A549 (cell line): ENCODE measurements at regions not wholly inside any gene's neighbourhood (a gene's known extent, or its start where the extent isn't known, plus 50 kb on each side); places are given as distances from the start of the nearest gene placed in this dataset.

Experiments
- ATAC-seq, 2 experiments: fragments of 200-7000 bp in 1 of 2; fragments of >200 bp in 1 of 2; cut with Nextera tagmentation in 1 of 2; cut with Tn5 transposase in 1 of 2; 3 replicates each; pipeline versions ENCODE4 v1.8.0 to v1.9.1; 2018 to 2020; ENCODE audit warnings: mild to moderate bottlenecking in 1 of 2, moderate library complexity in 1 of 2
- CTCF ChIA-PET: fragments of 300-600 bp; sonication (Branson Sonifier 250); formaldehyde crosslinking; extraction: SDS; loops from one replicate; lab custom pipeline; 2021; ENCODE audit warnings: antibody characterized with exemption, inconsistent platforms; lab: Yijun Ruan, JAX
- POLR2A ChIA-PET: fragments of 350-600 bp; formaldehyde crosslinking; extraction: SDS; loops from one replicate; lab custom pipeline; 2021; ENCODE audit warnings: antibody characterized with exemption, inconsistent platforms; lab: Yijun Ruan, JAX
- DNase-seq, 2 experiments: peaks; one replicate each; pipeline versions ENCODE4 v3.0.0 to v3.0.0-alpha.2; 2011 to 2016; ENCODE audit warnings: low read depth in 1 of 2, low spot score in 1 of 2
- FAIRE-seq: peaks from 2 replicates; lab custom pipeline; 2011; peaks lifted over from hg19 to GRCh38; lab: Jason Lieb, UNC
- H3K27ac ChIP-seq, 2 experiments: fragments of >200 bp; sonication (Bioruptor Twin); formaldehyde crosslinking; 3 replicates each; pipeline ENCODE4 v1.5.1; 2016 to 2017
- H3K4me1 ChIP-seq: fragments of >200 bp; sonication (Bioruptor Twin); formaldehyde crosslinking; 3 replicates; pipeline ENCODE4 v1.6.1; 2016
- H3K4me2 ChIP-seq: fragments of >200 bp; sonication (Bioruptor Twin); formaldehyde crosslinking; 3 replicates; pipeline ENCODE4 v1.6.1; 2016
- H3K4me3 ChIP-seq: fragments of >200 bp; sonication (Bioruptor Twin); formaldehyde crosslinking; 3 replicates; pipeline ENCODE4 v1.5.1; 2016
- H3K9me3 ChIP-seq: fragments of >200 bp; sonication (Bioruptor Twin); formaldehyde crosslinking; 3 replicates; pipeline ENCODE4 v1.6.1; 2016
- BHLHE40 ChIP-seq: IDR thresholded peaks from 2 replicates; pipeline ENCODE4 v1.6.1; 2012; ENCODE audit warnings: low read depth, low read length, inconsistent platforms
- CBX8 ChIP-seq: fragments of 200-600 bp; sonication (generic); IDR thresholded peaks from 2 replicates; pipeline ENCODE4 v1.6.1; 2016
- CEBPB ChIP-seq, 2 experiments: fragments of >200 bp in 1 of 2; sonication (Bioruptor Twin) in 1 of 2; formaldehyde crosslinking in 1 of 2; IDR thresholded peaks; 2 replicates each; pipeline ENCODE4 v1.6.1; 2012 to 2016
- CHD4 ChIP-seq: fragments of 200-600 bp; sonication (generic); IDR thresholded peaks from 2 replicates; pipeline ENCODE4 v1.6.1; 2016; ENCODE audit warnings: antibody characterized with exemption, mild to moderate bottlenecking, borderline replicate concordance
- E2F6 ChIP-seq: IDR thresholded peaks from 2 replicates; pipeline ENCODE4 v1.6.1; 2012; ENCODE audit warnings: low read depth, borderline replicate concordance
- EHF ChIP-seq: fragments of 250-450 bp; sonication (Bioruptor Pico); IDR thresholded peaks from 2 replicates; pipeline ENCODE4 v1.5.0; 2020; ENCODE audit warnings: mild to moderate bottlenecking
- EP300 ChIP-seq, 2 experiments: fragments of >200 bp; sonication (Bioruptor Twin); formaldehyde crosslinking; IDR thresholded peaks; 2 replicates in 1 of 2; 3 replicates in 1 of 2; pipeline ENCODE4 v1.6.1; 2016 to 2017
- ESRRA ChIP-seq: fragments of 150-350 bp; IDR thresholded peaks from 2 replicates; pipeline ENCODE4 v1.6.1; 2014; ENCODE audit warnings: mild to moderate bottlenecking, low read length, borderline replicate concordance
- FOSB ChIP-seq: fragments of 250-450 bp; sonication (Bioruptor Pico); IDR thresholded peaks from 2 replicates; pipeline ENCODE4 v1.5.0; 2020; ENCODE audit warnings: mild to moderate bottlenecking, moderate library complexity
- FOSL2 ChIP-seq, 2 experiments: fragments of 450-650 bp in 1 of 2; fragments of >200 bp in 1 of 2; sonication (Bioruptor Twin) in 1 of 2; formaldehyde crosslinking; IDR thresholded peaks; 2 replicates each; pipeline versions ENCODE4 v1.5.0 to v1.6.1; 2016 to 2020; ENCODE audit warnings: mild to moderate bottlenecking in 1 of 2, moderate library complexity in 1 of 2
- GATA3 ChIP-seq: IDR thresholded peaks from 2 replicates; pipeline ENCODE4 v1.6.1; 2012; ENCODE audit warnings: borderline replicate concordance
- HOXA7 ChIP-seq: fragments of 250-450 bp; sonication (Bioruptor Pico); IDR thresholded peaks from 2 replicates; pipeline ENCODE4 v1.5.0; 2020; ENCODE audit warnings: mild to moderate bottlenecking, moderate library complexity
- JUN ChIP-seq, 2 experiments: fragments of >200 bp; sonication (Bioruptor Twin); formaldehyde crosslinking; IDR thresholded peaks; 2 replicates in 1 of 2; 3 replicates in 1 of 2; pipeline ENCODE4 v1.6.1; 2016 to 2017
- KDM1A ChIP-seq: fragments of 200-600 bp; sonication (generic); IDR thresholded peaks from 2 replicates; pipeline ENCODE4 v1.6.1; 2016; ENCODE audit warnings: low read depth, mild to moderate bottlenecking
- KDM5A ChIP-seq: fragments of 200-600 bp; sonication (generic); IDR thresholded peaks from 2 replicates; pipeline ENCODE4 v1.6.1; 2016; ENCODE audit warnings: antibody characterized with exemption, mild to moderate bottlenecking
- MAX ChIP-seq: IDR thresholded peaks from 2 replicates; pipeline ENCODE4 v1.6.1; 2012
- PHF8 ChIP-seq: fragments of 200-600 bp; sonication (generic); IDR thresholded peaks from 2 replicates; pipeline ENCODE4 v1.6.1; 2016; ENCODE audit warnings: low read depth, mild to moderate bottlenecking, antibody characterized with exemption, moderate library complexity, borderline replicate concordance
- POLR2AphosphoS2 ChIP-seq: conservative IDR thresholded peaks from 2 replicates; pipeline ENCODE4 v1.6.1; 2012; ENCODE audit warnings: low read length, improper control_type of control experiment, inconsistent platforms
- RAD21 ChIP-seq, 2 experiments: fragments of >200 bp in 1 of 2; sonication (Bioruptor Twin) in 1 of 2; formaldehyde crosslinking in 1 of 2; IDR thresholded peaks in 1 of 2; conservative IDR thresholded peaks in 1 of 2; 2 replicates in 1 of 2; 3 replicates in 1 of 2; pipeline ENCODE4 v1.6.1; 2012 to 2018; ENCODE audit warnings: inconsistent platforms in 1 of 2
- RFX5 ChIP-seq: fragments of 450-650 bp; IDR thresholded peaks from 2 replicates; pipeline ENCODE4 v1.7.1; 2014; ENCODE audit warnings: antibody characterized with exemption, mild to moderate bottlenecking, moderate library complexity
- SMC3 ChIP-seq: fragments of >200 bp; sonication (Bioruptor Twin); formaldehyde crosslinking; IDR thresholded peaks from 3 replicates; pipeline ENCODE4 v1.6.1; 2018; ENCODE audit warnings: inconsistent platforms
- TFCP2L1 ChIP-seq: fragments of 250-450 bp; sonication (Bioruptor Pico); IDR thresholded peaks from 2 replicates; pipeline ENCODE4 v1.5.0; 2021; ENCODE audit warnings: mild to moderate bottlenecking
- TP53 ChIP-seq: fragments of 250-450 bp; sonication (Bioruptor Pico); IDR thresholded peaks from 2 replicates; pipeline ENCODE4 v1.5.0; 2021; ENCODE audit warnings: mild to moderate bottlenecking, moderate library complexity
- ZC3H11A ChIP-seq: fragments of 450-650 bp; IDR thresholded peaks from 2 replicates; pipeline ENCODE4 v1.6.1; 2014; ENCODE audit warnings: antibody characterized with exemption, mild to moderate bottlenecking
- ZFP36 ChIP-seq: fragments of 450-650 bp; IDR thresholded peaks from 2 replicates; pipeline ENCODE4 v1.6.1; 2014; ENCODE audit warnings: borderline replicate concordance; ENCODE audit not compliant: partially characterized antibody
- ZSCAN20 ChIP-seq: fragments of 250-450 bp; sonication (Bioruptor Pico); IDR thresholded peaks from 2 replicates; pipeline ENCODE4 v1.8.0; 2022; ENCODE audit warnings: mild to moderate bottlenecking, moderate library complexity
- WGBS: methylation state at CpG from one replicate; pipeline ENCODE4 v1.1.6; 2017; ENCODE audit errors: missing lambda C conversion rate; 5-methylcytosine and 5-hydroxymethylcytosine counted together
- TF ChIP-seq, protein P1 (sequence below): fragments of 200-600 bp; sonication (generic); IDR thresholded peaks from 2 replicates; pipeline ENCODE4 v1.6.1; 2016; ENCODE audit warnings: antibody characterized with exemption, mild to moderate bottlenecking, moderate library complexity

DNA sequence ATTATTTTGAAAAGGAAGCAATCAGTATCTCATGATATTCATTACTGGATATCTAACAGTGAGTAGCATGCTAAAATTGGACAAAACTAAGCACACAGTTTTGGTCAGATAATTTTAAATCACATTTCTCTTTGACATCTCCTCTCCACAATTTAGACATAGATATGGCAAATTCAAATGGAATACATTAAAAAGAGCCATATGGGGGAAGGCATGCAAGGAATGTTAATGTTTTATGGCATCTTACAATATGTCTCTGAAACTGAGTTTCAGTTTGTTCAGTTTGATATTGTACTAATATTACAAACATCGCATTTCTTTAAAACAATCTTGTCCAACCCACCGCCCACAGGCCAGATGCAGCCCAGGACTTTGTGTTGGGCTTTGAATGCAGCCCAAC is 151.0 kb downstream of the HTR1A start:
- TF ChIP-seq KDM5A (no peak), EHF (CRISPR knock-in tag) (no peak), EP300 (IDR thresholded peaks at IDR 0.05) (no peak), CEBPB (IDR thresholded peaks at IDR 0.05) (no peak), ZSCAN20 (no peak), TP53 (CRISPR knock-in tag) (no peak), FOSB (no peak), JUN (IDR thresholded peaks at IDR 0.05) (no peak), PHF8 (no peak), GATA3 (no peak), RFX5 (no peak), SMC3 (no peak)
- 28% methylated on average over 2 of the region's 2 CpGs for WGBS
- Histone ChIP-seq H3K4me3 (no peak overlapping the region), H3K27ac (no peak overlapping the region), H3K4me1 (no peaks in the 10 kb centered on the region), H3K9me3 (no peaks in the 10 kb centered on the region; the same call in 2 of the 3 replicates), H3K4me2 (no peak overlapping the region)
- POLR2A ChIA-PET: no interaction called here
- CTCF ChIA-PET: no interaction called here
- no peak for FAIRE-seq
- ATAC-seq: no peak
- no peak for DNase-seq

DNA sequence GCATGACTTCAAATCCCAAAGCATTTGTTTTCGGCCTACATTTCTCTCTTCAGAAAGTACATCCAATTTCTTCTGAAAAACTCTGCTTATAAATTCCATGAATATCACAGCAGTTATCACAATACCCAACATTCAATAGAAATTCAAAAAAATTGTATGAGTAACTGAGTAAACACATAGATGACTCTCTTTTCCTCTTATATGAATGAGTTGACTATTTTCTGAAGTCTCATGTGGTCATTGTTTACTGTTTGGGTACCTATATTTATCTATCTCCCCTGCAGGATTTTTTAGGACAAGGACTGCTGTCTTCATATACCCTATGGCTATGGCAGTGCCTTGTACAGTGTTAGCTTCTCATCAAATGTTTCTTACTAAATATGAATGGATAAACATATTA is 157.1 kb downstream of the HTR1A start:
- Histone ChIP-seq H3K4me1 (no peaks in the 10 kb centered on the region), H3K9me3 (no peaks in the 10 kb centered on the region), H3K4me2 (no peak overlapping the region), H3K4me3 (no peak overlapping the region), H3K27ac (no peak overlapping the region)
- CTCF ChIA-PET: no interaction called here
- no peak for TF ChIP-seq MAX
- TF ChIP-seq JUN (IDR thresholded peaks at IDR 0.05): no peak
- no peak for TF ChIP-seq ESRRA
- TF ChIP-seq HOXA7 (CRISPR knock-in tag): no peak
- TF ChIP-seq, protein P1, sequence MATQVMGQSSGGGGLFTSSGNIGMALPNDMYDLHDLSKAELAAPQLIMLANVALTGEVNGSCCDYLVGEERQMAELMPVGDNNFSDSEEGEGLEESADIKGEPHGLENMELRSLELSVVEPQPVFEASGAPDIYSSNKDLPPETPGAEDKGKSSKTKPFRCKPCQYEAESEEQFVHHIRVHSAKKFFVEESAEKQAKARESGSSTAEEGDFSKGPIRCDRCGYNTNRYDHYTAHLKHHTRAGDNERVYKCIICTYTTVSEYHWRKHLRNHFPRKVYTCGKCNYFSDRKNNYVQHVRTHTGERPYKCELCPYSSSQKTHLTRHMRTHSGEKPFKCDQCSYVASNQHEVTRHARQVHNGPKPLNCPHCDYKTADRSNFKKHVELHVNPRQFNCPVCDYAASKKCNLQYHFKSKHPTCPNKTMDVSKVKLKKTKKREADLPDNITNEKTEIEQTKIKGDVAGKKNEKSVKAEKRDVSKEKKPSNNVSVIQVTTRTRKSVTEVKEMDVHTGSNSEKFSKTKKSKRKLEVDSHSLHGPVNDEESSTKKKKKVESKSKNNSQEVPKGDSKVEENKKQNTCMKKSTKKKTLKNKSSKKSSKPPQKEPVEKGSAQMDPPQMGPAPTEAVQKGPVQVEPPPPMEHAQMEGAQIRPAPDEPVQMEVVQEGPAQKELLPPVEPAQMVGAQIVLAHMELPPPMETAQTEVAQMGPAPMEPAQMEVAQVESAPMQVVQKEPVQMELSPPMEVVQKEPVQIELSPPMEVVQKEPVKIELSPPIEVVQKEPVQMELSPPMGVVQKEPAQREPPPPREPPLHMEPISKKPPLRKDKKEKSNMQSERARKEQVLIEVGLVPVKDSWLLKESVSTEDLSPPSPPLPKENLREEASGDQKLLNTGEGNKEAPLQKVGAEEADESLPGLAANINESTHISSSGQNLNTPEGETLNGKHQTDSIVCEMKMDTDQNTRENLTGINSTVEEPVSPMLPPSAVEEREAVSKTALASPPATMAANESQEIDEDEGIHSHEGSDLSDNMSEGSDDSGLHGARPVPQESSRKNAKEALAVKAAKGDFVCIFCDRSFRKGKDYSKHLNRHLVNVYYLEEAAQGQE: no peak
- no peak for TF ChIP-seq FOSL2 (IDR thresholded peaks at IDR 0.05)
- TF ChIP-seq FOSL2 (CRISPR knock-in tag; IDR thresholded peaks at IDR 0.05): no peak
- TF ChIP-seq TFCP2L1 (CRISPR knock-in tag): no peak
- no peak for TF ChIP-seq E2F6
- no peak for TF ChIP-seq BHLHE40
- no peak for TF ChIP-seq KDM1A
- TF ChIP-seq RAD21 (conservative IDR thresholded peaks at IDR 0.05 in 1 of 2, IDR thresholded peaks at IDR 0.05 in 1 of 2): no peak
- no peak for TF ChIP-seq CHD4
- no peak for TF ChIP-seq CBX8
- no peak for TF ChIP-seq ZFP36
- TF ChIP-seq SMC3: no peak
- no peak for TF ChIP-seq EHF (CRISPR knock-in tag)
- no peak for TF ChIP-seq POLR2AphosphoS2
- TF ChIP-seq RFX5: no peak
- TF ChIP-seq ZC3H11A: no peak
- WGBS: 0% methylated on average over 1 of the region's 1 CpG
- no peak for ATAC-seq
- DNase-seq: no peak
- POLR2A ChIA-PET: no interaction called here
- FAIRE-seq: no peak
